ENCODE measurements at regions not wholly inside any gene's neighbourhood (a gene's known extent, or its start where the extent isn't known, plus 50 kb on each side); places are given as distances from the start of the nearest gene placed in this dataset.

DNA sequence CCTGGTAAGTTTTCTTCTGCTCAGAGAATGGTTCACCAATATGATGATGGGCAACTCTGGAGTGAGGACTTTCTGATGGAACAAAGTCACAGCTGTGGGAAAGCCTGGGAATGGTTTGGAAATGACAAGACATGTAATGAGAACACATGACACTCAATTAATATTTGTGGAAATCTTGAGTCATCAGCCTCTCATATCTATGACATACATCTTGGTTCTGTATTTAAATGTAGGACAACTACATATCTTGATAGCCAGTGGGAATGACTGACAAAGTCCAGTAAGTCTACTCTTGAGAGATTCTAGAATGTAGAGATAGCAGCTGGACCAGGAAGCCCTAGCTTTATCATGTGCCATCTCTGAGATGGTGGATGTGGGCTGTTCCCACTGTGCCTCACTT is 85.5 kb downstream of the PALM2AKAP2 start:
- Histone ChIP-seq H3K9ac (ENCODE audit: low read length in 3 of 3) (no peak overlapping the region), H3K27ac (ENCODE audit: low read depth in 2 of 2, low read length in 2 of 2) (no peak overlapping the region), H3K36me3 (ENCODE audit: control insufficient read depth in 2 of 3, insufficient read depth in 3 of 3, low read length in 3 of 3) (no peaks in the 10 kb centered on the region), H3K4me1 (ENCODE audit: control insufficient read depth in 2 of 3, insufficient read depth in 2 of 3, low read depth in 1 of 3, low read length in 3 of 3) (no peaks in the 10 kb centered on the region), H3K4me3 (ENCODE audit: low read length in 3 of 3) (no peak overlapping the region), H3K9me3 (ENCODE audit: control insufficient read depth in 2 of 3, insufficient read depth in 1 of 3, low read length in 3 of 3) (no peaks in the 10 kb centered on the region), H3K27me3 (ENCODE audit: control insufficient read depth, insufficient read depth, low read length) (no peaks in the 10 kb centered on the region)
- TF ChIP-seq CTCF (IDR thresholded peaks at IDR 0.05; ENCODE audit: borderline replicate concordance, extremely low read depth, insufficient read depth) = no peak
- no peak for DNase-seq
- no peak for FAIRE-seq
- intact Hi-C loops (cut with DNase I) = no loop called here

DNA sequence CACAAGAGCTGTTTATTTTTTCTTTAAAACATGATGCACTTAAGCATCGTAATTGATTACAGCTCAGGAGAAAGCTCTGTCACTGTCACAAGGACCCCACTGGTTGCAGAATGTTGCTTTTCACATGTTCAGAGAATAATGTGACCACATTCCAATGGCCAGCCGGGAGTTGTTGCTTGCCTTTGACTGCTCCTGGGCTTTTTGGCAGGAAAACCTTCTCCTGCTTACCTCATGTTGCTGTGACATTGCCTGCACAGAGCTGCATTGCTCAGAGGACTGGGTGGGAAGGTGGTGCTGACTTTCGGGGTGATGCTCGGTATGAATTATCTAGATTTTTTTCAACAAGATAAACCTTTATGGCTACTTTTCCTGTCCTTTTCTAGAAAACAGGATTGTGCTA is 88.2 kb downstream of the PALM2AKAP2 start:
- H3K27ac ChIP-seq (ENCODE audit: low read depth in 2 of 2, low read length in 2 of 2) = no peak overlapping the region
- DNase-seq (peak in 1 of 5 donors; percentile 50), FAIRE-seq (no peak)
- no peak for TF ChIP-seq CTCF (IDR thresholded peaks at IDR 0.05; ENCODE audit: borderline replicate concordance, extremely low read depth, insufficient read depth)
- H3K9me3 ChIP-seq (ENCODE audit: control insufficient read depth in 2 of 3, insufficient read depth in 1 of 3, low read length in 3 of 3) = no peaks in the 10 kb centered on the region
- intact Hi-C loops (cut with DNase I) = no loop called here
- H3K9ac ChIP-seq (ENCODE audit: low read length in 3 of 3) = no peak overlapping the region
- H3K36me3 ChIP-seq (ENCODE audit: control insufficient read depth in 2 of 3, insufficient read depth in 3 of 3, low read length in 3 of 3) = no peaks in the 10 kb centered on the region
- H3K4me1 ChIP-seq (ENCODE audit: control insufficient read depth in 2 of 3, insufficient read depth in 2 of 3, low read depth in 1 of 3, low read length in 3 of 3) = no peaks in the 10 kb centered on the region
- H3K27me3 ChIP-seq (ENCODE audit: control insufficient read depth, insufficient read depth, low read length) = no peaks in the 10 kb centered on the region
- H3K4me3 ChIP-seq (ENCODE audit: low read length in 3 of 3) = no peak overlapping the region

DNA sequence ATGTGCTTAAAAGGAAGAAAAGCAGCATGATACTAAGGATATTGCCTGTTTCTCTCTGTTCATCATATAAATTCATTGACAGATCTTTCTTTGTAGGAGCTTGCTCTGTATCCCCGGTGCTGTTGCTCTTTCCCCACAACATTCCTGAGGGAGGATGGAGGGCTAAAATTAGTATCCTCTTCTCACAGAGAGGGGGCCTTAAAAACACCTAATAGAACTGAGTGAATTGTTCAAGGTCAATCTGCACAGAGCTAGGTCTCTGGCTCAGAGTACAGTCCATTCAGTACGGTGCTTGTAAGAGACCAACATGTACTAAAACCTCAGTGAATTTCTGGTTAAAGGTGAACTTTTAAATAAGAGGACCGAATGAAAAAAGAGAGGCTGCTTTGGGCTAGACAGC is 88.7 kb downstream of the PALM2AKAP2 start:
- H3K9ac ChIP-seq (ENCODE audit: low read length in 3 of 3) = no peak overlapping the region
- intact Hi-C loops (cut with DNase I) = no loop called here
- no peak overlapping the region for H3K4me3 ChIP-seq (ENCODE audit: low read length in 3 of 3)
- DNase-seq = no peak
- FAIRE-seq = no peak
- no peaks in the 10 kb centered on the region for H3K36me3 ChIP-seq (ENCODE audit: control insufficient read depth in 2 of 3, insufficient read depth in 3 of 3, low read length in 3 of 3)
- no peaks in the 10 kb centered on the region for H3K27me3 ChIP-seq (ENCODE audit: control insufficient read depth, insufficient read depth, low read length)
- H3K9me3 ChIP-seq (ENCODE audit: control insufficient read depth in 2 of 3, insufficient read depth in 1 of 3, low read length in 3 of 3) = no peaks in the 10 kb centered on the region
- H3K4me1 ChIP-seq (ENCODE audit: control insufficient read depth in 2 of 3, insufficient read depth in 2 of 3, low read depth in 1 of 3, low read length in 3 of 3) = no peaks in the 10 kb centered on the region
- no peak overlapping the region for H3K27ac ChIP-seq (ENCODE audit: low read depth in 2 of 2, low read length in 2 of 2)
- TF ChIP-seq CTCF (IDR thresholded peaks at IDR 0.05; ENCODE audit: borderline replicate concordance, extremely low read depth, insufficient read depth) = no peak

DNA sequence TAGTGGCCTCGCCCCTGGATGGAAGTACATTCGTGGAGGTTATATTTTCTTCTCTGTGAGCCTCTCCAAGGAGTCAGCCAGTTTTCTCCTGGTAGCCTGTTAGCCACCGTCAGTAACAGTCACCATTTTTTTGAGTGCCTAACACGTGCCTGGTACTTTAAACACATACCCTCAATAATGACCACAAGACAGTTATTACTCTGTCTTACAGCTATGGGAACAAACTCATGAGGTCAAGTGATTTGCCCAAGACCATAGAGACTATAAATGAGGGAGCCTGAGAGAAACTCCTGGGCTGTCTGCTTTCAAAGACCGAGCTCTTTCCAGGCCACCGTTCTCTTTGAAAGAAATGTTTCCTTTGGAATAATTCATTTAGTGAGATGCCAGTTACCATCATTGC is 90.4 kb downstream of the PALM2AKAP2 start:
- no peak overlapping the region for H3K27ac ChIP-seq (ENCODE audit: low read depth in 2 of 2, low read length in 2 of 2)
- no peaks in the 10 kb centered on the region for H3K36me3 ChIP-seq (ENCODE audit: control insufficient read depth in 2 of 3, insufficient read depth in 3 of 3, low read length in 3 of 3)
- H3K4me3 ChIP-seq (ENCODE audit: low read length in 3 of 3) = no peak overlapping the region
- no peaks in the 10 kb centered on the region for H3K27me3 ChIP-seq (ENCODE audit: control insufficient read depth, insufficient read depth, low read length)
- DNase-seq (no peak), FAIRE-seq (no peak)
- no peaks in the 10 kb centered on the region for H3K4me1 ChIP-seq (ENCODE audit: control insufficient read depth in 2 of 3, insufficient read depth in 2 of 3, low read depth in 1 of 3, low read length in 3 of 3)
- H3K9ac ChIP-seq (ENCODE audit: low read length in 3 of 3) = no peak overlapping the region
- no peaks in the 10 kb centered on the region for H3K9me3 ChIP-seq (ENCODE audit: control insufficient read depth in 2 of 3, insufficient read depth in 1 of 3, low read length in 3 of 3)
- TF ChIP-seq CTCF (IDR thresholded peaks at IDR 0.05; ENCODE audit: borderline replicate concordance, extremely low read depth, insufficient read depth) = no peak
- intact Hi-C loops (cut with DNase I) = no loop called here

Measured in kidney (tissue), 13 donors.